GM23248 (cell line): ENCODE measurements at regions not wholly inside any gene's neighbourhood (a gene's known extent, or its start where the extent isn't known, plus 50 kb on each side); places are given as distances from the start of the nearest gene placed in this dataset.
A peak's percentile ranks its signal among the peaks of the same experiment; 100 is the strongest.

ENCODE experiments used
- DNase-seq: peaks from one replicate; pipeline ENCODE4 v3.0.0-alpha.2; 2015
- H2AFZ ChIP-seq: fragments of 200-600 bp; sonication (generic); 2 replicates; pipeline ENCODE4 v1.6.1; 2016; ENCODE audit warnings: antibody characterized with exemption
- H3F3A ChIP-seq: fragments of 200-600 bp; sonication (generic); 2 replicates; pipeline ENCODE4 v1.6.1; 2016; ENCODE audit warnings: mild to moderate bottlenecking, antibody characterized with exemption, mixed run types; ENCODE audit not compliant: insufficient read depth
- H3K27ac ChIP-seq: fragments of 200-600 bp; sonication (generic); 2 replicates; pipeline ENCODE4 v1.5.1; 2016; ENCODE audit warnings: mild to moderate bottlenecking
- H3K27me3 ChIP-seq: fragments of 200-600 bp; sonication (generic); replicated peaks from 2 replicates; pipeline ENCODE4 v1.6.1; 2016; ENCODE audit warnings: mild to moderate bottlenecking; ENCODE audit not compliant: insufficient read depth
- H3K36me3 ChIP-seq: fragments of 200-600 bp; sonication (generic); 2 replicates; pipeline ENCODE4 v1.6.1; 2016; ENCODE audit warnings: low read depth, mild to moderate bottlenecking
- H3K4me1 ChIP-seq: fragments of 200-600 bp; sonication (generic); 2 replicates; pipeline ENCODE4 v1.6.1; 2016; ENCODE audit warnings: mild to moderate bottlenecking; ENCODE audit not compliant: insufficient read depth
- H3K4me2 ChIP-seq: fragments of 200-600 bp; sonication (generic); one replicate; pipeline ENCODE4 v1.6.1; 2016; ENCODE audit warnings: mild to moderate bottlenecking; ENCODE audit not compliant: unreplicated experiment
- H3K4me3 ChIP-seq: fragments of 200-600 bp; sonication (generic); 2 replicates; pipeline ENCODE4 v1.5.1; 2016; ENCODE audit warnings: mild to moderate bottlenecking
- H3K79me2 ChIP-seq: fragments of 200-600 bp; sonication (generic); 2 replicates; pipeline ENCODE4 v1.6.1; 2016; ENCODE audit warnings: mild to moderate bottlenecking; ENCODE audit not compliant: insufficient read depth
- H3K9ac ChIP-seq: fragments of 200-600 bp; sonication (generic); 2 replicates; pipeline ENCODE4 v1.6.1; 2016; ENCODE audit warnings: mild to moderate bottlenecking
- H3K9me2 ChIP-seq: fragments of 200-600 bp; sonication (generic); 2 replicates; pipeline ENCODE4 v1.6.1; 2016; ENCODE audit warnings: mixed run types, mild to moderate bottlenecking, moderate library complexity; ENCODE audit not compliant: insufficient read depth
- H3K9me3 ChIP-seq: fragments of 200-600 bp; sonication (generic); one replicate; pipeline ENCODE4 v1.6.1; 2017; ENCODE audit warnings: low read depth
- H4K20me1 ChIP-seq: fragments of 200-600 bp; sonication (generic); 2 replicates; pipeline ENCODE4 v1.6.0; 2016; ENCODE audit not compliant: insufficient read depth
- EZH2 ChIP-seq: fragments of 200-600 bp; sonication (generic); IDR thresholded peaks from 2 replicates; pipeline ENCODE4 v1.6.1; 2018; ENCODE audit warnings: antibody characterized with exemption, mild to moderate bottlenecking; ENCODE audit not compliant: insufficient read depth, poor library complexity, severe bottlenecking
- EZH2phosphoT487 ChIP-seq: fragments of 200-600 bp; sonication (generic); IDR thresholded peaks from 2 replicates; pipeline ENCODE4 v1.6.1; 2018; ENCODE audit warnings: antibody characterized with exemption, moderate library complexity, mild to moderate bottlenecking, low read depth; ENCODE audit not compliant: insufficient read depth
- WGBS, 2 experiments: methylation state at CpG; one replicate each; pipeline ENCODE4 v1.1.6; 2015 to 2017; ENCODE audit warnings: low lambda C conversion rate in 2 of 2, low coverage in 1 of 2; ENCODE audit errors: missing lambda C conversion rate in 2 of 2; 5-methylcytosine and 5-hydroxymethylcytosine counted together
- in situ Hi-C: fragments of 300-500 bp; cut with MboI; formaldehyde crosslinking; loops from 2 replicates; pipeline ENCODE4 v1.15.0; 2020

GRCh38 chr16:51658531-51658930 lies 507.5 kb upstream of the SALL1 start:
- H3K9me2 ChIP-seq, result no peaks in the 10 kb centered on the region
- H3K27me3 ChIP-seq, result no peaks in the 10 kb centered on the region
- no peak overlapping the region for H3K4me3 ChIP-seq
- 0 out of 2 replicates have a peak, but pooled peaks cover 4% of the 10 kb centered on the region for H3K4me1 ChIP-seq
- H3K79me2 ChIP-seq, result no peaks in the 10 kb centered on the region
- WGBS, 2 experiments, result 46 to 54% methylated on average over 8 of the region's 8 CpGs
- no peak overlapping the region for H3K27ac ChIP-seq
- H4K20me1 ChIP-seq, result no peaks in the 10 kb centered on the region
- in situ Hi-C loops, result no loop called here
- no peak overlapping the region for H3K4me2 ChIP-seq
- no peak overlapping the region for H3K9ac ChIP-seq
- no peak overlapping the region for H2AFZ ChIP-seq
- no peaks in the 10 kb centered on the region for H3K36me3 ChIP-seq
- no peaks in the 10 kb centered on the region for H3F3A ChIP-seq
- no peaks in the 10 kb centered on the region for H3K9me3 ChIP-seq
- DNase-seq, result no peak
- TF ChIP-seq EZH2, result no peak
- TF ChIP-seq EZH2phosphoT487, result no peak

- Histone ChIP-seq H3K9me3 (no peaks in the 10 kb centered on the region), H3K27ac (no peak overlapping the region), H2AFZ (no peak overlapping the region), H3K36me3 (no peaks in the 10 kb centered on the region), H3K4me2 (no peak overlapping the region), H3K9ac (no peak overlapping the region), H3F3A (no peaks in the 10 kb centered on the region), H3K9me2 (no peaks in the 10 kb centered on the region), H3K4me3 (no peak overlapping the region), H3K79me2 (no peaks in the 10 kb centered on the region), H3K4me1 (no peaks in the 10 kb centered on the region), H4K20me1 (no peaks in the 10 kb centered on the region), H3K27me3 (no peaks in the 10 kb centered on the region)
- in situ Hi-C loops, result no loop called here
- WGBS, 2 experiments, result 33 to 36% methylated on average over 4 of the region's 4 CpGs
- no peak for TF ChIP-seq EZH2
- TF ChIP-seq EZH2phosphoT487, result no peak
- DNase-seq, result no peak
These were observed 506.8 kb upstream of the SALL1 start for GRCh38 chr16:51657848-51658247.

GRCh38 chr16:51655249-51655648 lies 504.2 kb upstream of the SALL1 start:
- Histone ChIP-seq H3K36me3 (no peaks in the 10 kb centered on the region), H2AFZ (no peak overlapping the region), H3K9me3 (no peaks in the 10 kb centered on the region), H3K4me1 (no peaks in the 10 kb centered on the region), H3K4me3 (no peak overlapping the region), H3K9ac (no peak overlapping the region), H3K4me2 (no peak overlapping the region), H3F3A (no peaks in the 10 kb centered on the region), H3K27ac (no peak overlapping the region), H3K79me2 (no peaks in the 10 kb centered on the region), H4K20me1 (no peaks in the 10 kb centered on the region), H3K27me3 (no peaks in the 10 kb centered on the region), H3K9me2 (no peaks in the 10 kb centered on the region)
- in situ Hi-C loops, result no loop called here
- TF ChIP-seq EZH2, result no peak
- DNase-seq, result peak; percentile 48
- WGBS, 2 experiments, result 25 to 27% methylated on average over 2 of the region's 2 CpGs

- no peak for DNase-seq
- no peak overlapping the region for H3K27ac ChIP-seq
- in situ Hi-C loops, result no loop called here
These were observed 500.0 kb upstream of the SALL1 start for GRCh38 chr16:51651061-51651466.

GRCh38 chr16:51649631-51650030 lies 498.6 kb upstream of the SALL1 start:
- Histone ChIP-seq H3F3A (peaks cover 12% of the 10 kb centered on the region; the same call in 1 of the 2 replicates), H3K27ac (no peak overlapping the region), H3K9me3 (no peaks in the 10 kb centered on the region), H2AFZ (no peak overlapping the region), H3K36me3 (no peaks in the 10 kb centered on the region), H3K9ac (no peak overlapping the region), H3K9me2 (no peaks in the 10 kb centered on the region), H3K27me3 (no peaks in the 10 kb centered on the region), H4K20me1 (no peaks in the 10 kb centered on the region), H3K4me3 (no peak overlapping the region), H3K4me2 (no peak overlapping the region), H3K4me1 (peaks cover 10% of the 10 kb centered on the region; the same call in 1 of the 2 replicates), H3K79me2 (no peaks in the 10 kb centered on the region)
- TF ChIP-seq EZH2phosphoT487, result no peak
- TF ChIP-seq EZH2, result no peak
- in situ Hi-C loops, result no loop called here
- DNase-seq, result no peak
- 72 to 73% methylated on average over 5 of the region's 5 CpGs for WGBS, 2 experiments

More at GRCh38 chr16:51651061-51651466, 500.0 kb upstream of the SALL1 start:
- Histone ChIP-seq H3K4me3 (no peak overlapping the region), H3K9me2 (no peaks in the 10 kb centered on the region), H4K20me1 (no peaks in the 10 kb centered on the region), H3K79me2 (no peaks in the 10 kb centered on the region), H2AFZ (no peak overlapping the region), H3K4me1 (peaks cover 10% of the 10 kb centered on the region; the same call in 1 of the 2 replicates), H3K27me3 (no peaks in the 10 kb centered on the region), H3K4me2 (no peak overlapping the region), H3K36me3 (no peaks in the 10 kb centered on the region), H3F3A (peaks cover 12% of the 10 kb centered on the region; the same call in 1 of the 2 replicates), H3K9ac (no peak overlapping the region), H3K9me3 (no peaks in the 10 kb centered on the region)
- TF ChIP-seq EZH2 (no peak), EZH2phosphoT487 (no peak)
- WGBS, 2 experiments, result 54 to 56% methylated on average over 13 to 15 of the region's 15 CpGs
